ENCODE measurements at regions not wholly inside any gene's neighbourhood (a gene's known extent, or its start where the extent isn't known, plus 50 kb on each side); places are given as distances from the start of the nearest gene placed in this dataset.

- TF ChIP-seq REST (IDR thresholded peaks at IDR 0.05; ENCODE audit: insufficient replicate concordance, low read depth) (no peak), CTCF (IDR thresholded peaks at IDR 0.05; ENCODE audit: insufficient read depth, low read length) (no peak), POLR2AphosphoS5 (IDR thresholded peaks at IDR 0.05; ENCODE audit: low read depth) (no peak), GABPA (IDR thresholded peaks at IDR 0.05; ENCODE audit: low read depth) (no peak)
Observed at GRCh38 chr3:43965656-43966055, 274.9 kb downstream of the ABHD5 start.

Data from HL-60 (cell line).